NCI-H748 (cell line): ENCODE measurements at regions not wholly inside any gene's neighbourhood (a gene's known extent, or its start where the extent isn't known, plus 50 kb on each side); places are given as distances from the start of the nearest gene placed in this dataset.
"Not testable (repeated sequence)": the region's sequence is repeated elsewhere in the genome, so short reads cannot be mapped to it uniquely, and the experiment has no call there.

Experiments
- DNase-seq: peaks from one replicate; lab custom pipeline; 2025; ENCODE audit not compliant: unreplicated experiment; lab: John Stamatoyannopoulos, UW

GRCh38 chr5:56665117-56665516, 150.2 kb upstream of the MAP3K1 start:
- not testable (repeated sequence) for DNase-seq

GRCh38 chr5:56664025-56664424, 151.3 kb upstream of the MAP3K1 start:
- no peak for DNase-seq

GRCh38 chr5:56663523-56663922, 151.8 kb upstream of the MAP3K1 start:
- no peak for DNase-seq

GRCh38 chr5:56662893-56663292, 152.5 kb upstream of the MAP3K1 start:
- DNase-seq, result no peak

GRCh38 chr5:56659971-56660370, 155.4 kb upstream of the MAP3K1 start:
- no peak for DNase-seq

- DNase-seq, result no peak
Measured at GRCh38 chr5:56658972-56659371, 156.4 kb upstream of the MAP3K1 start.

- DNase-seq, result no peak
Measured at GRCh38 chr5:56656846-56657726, 158.3 kb upstream of the MAP3K1 start.

- DNase-seq, result no peak
Measured at GRCh38 chr5:56651893-56652292, 163.5 kb upstream of the MAP3K1 start.

GRCh38 chr5:56650386-56650785, 165.0 kb upstream of the MAP3K1 start:
- no peak for DNase-seq

- no peak for DNase-seq
Measured at GRCh38 chr5:56649569-56649968, 165.8 kb upstream of the MAP3K1 start.

- no peak for DNase-seq
Measured at GRCh38 chr5:56648460-56649034, 166.8 kb upstream of the MAP3K1 start.

- no peak for DNase-seq
Measured at GRCh38 chr5:56647099-56647850, 168.1 kb upstream of the MAP3K1 start.

GRCh38 chr5:56641635-56642260, 173.6 kb upstream of the MAP3K1 start:
- no peak for DNase-seq

GRCh38 chr5:56640763-56641406, 174.5 kb upstream of the MAP3K1 start:
- DNase-seq, result no peak

- no peak for DNase-seq
Measured at GRCh38 chr5:56639476-56639875, 175.9 kb upstream of the MAP3K1 start.

GRCh38 chr5:56638768-56639238, 176.5 kb upstream of the MAP3K1 start:
- no peak for DNase-seq

GRCh38 chr5:56638061-56638621, 177.2 kb upstream of the MAP3K1 start:
- peak; percentile 96 for DNase-seq

GRCh38 chr5:56637321-56637920, 177.9 kb upstream of the MAP3K1 start:
- peak; percentile 53 for DNase-seq

GRCh38 chr5:56633950-56634349, 181.4 kb upstream of the MAP3K1 start:
- DNase-seq, result no peak

GRCh38 chr5:56632939-56633338, 182.4 kb upstream of the MAP3K1 start:
- DNase-seq, result no peak
